HG03045 (cell line): ENCODE measurements at regions not wholly inside any gene's neighbourhood (a gene's known extent, or its start where the extent isn't known, plus 50 kb on each side); places are given as distances from the start of the nearest gene placed in this dataset.
"Not testable (repeated sequence)": the region's sequence is repeated elsewhere in the genome, so short reads cannot be mapped to it uniquely, and the experiment has no call there.

Source experiments
- ATAC-seq: cut with Tn5 transposase; IDR thresholded peaks from one replicate; pipeline ENCODE4 v1.9.1; 2021; ENCODE audit warnings: mild to moderate bottlenecking, moderate library complexity; ENCODE audit not compliant: unreplicated experiment

- no peak for ATAC-seq
These were observed 552.1 kb downstream of the PYDC2 start for GRCh38 chr3:192013110-192013509.

- no peak for ATAC-seq
These were observed 561.4 kb downstream of the PYDC2 start for GRCh38 chr3:192022412-192022811.

GRCh38 chr3:192024751-192025150 lies 563.8 kb downstream of the PYDC2 start:
- no peak for ATAC-seq

- no peak for ATAC-seq
These were observed 565.7 kb downstream of the PYDC2 start for GRCh38 chr3:192026661-192027060.

GRCh38 chr3:192031941-192032340 lies 571.0 kb downstream of the PYDC2 start:
- no peak for ATAC-seq

GRCh38 chr3:192033246-192033645 lies 572.3 kb downstream of the PYDC2 start:
- no peak for ATAC-seq

- ATAC-seq: no peak
These were observed 577.8 kb downstream of the PYDC2 start for GRCh38 chr3:192038726-192039125.

GRCh38 chr3:192039593-192039992 lies 578.6 kb downstream of the PYDC2 start:
- ATAC-seq: no peak

- ATAC-seq: no peak
These were observed 579.5 kb downstream of the PYDC2 start for GRCh38 chr3:192040282-192041043.

GRCh38 chr3:192042116-192042515 lies 581.2 kb downstream of the PYDC2 start:
- ATAC-seq: peak; percentile 99

- ATAC-seq: no peak
These were observed 593.9 kb downstream of the PYDC2 start for GRCh38 chr3:192054881-192055280.

- ATAC-seq: no peak
These were observed 595.0 kb downstream of the PYDC2 start for GRCh38 chr3:192055946-192056345.

- no peak for ATAC-seq
These were observed 596.3 kb downstream of the PYDC2 start for GRCh38 chr3:192057261-192057660.

- ATAC-seq: no peak
These were observed 599.3 kb downstream of the PYDC2 start for GRCh38 chr3:192060160-192060781.

GRCh38 chr3:192061426-192061825 lies 600.5 kb downstream of the PYDC2 start:
- ATAC-seq: no peak

GRCh38 chr3:192062186-192062585 lies 601.2 kb downstream of the PYDC2 start:
- no peak for ATAC-seq

GRCh38 chr3:192063570-192063969 lies 602.6 kb downstream of the PYDC2 start:
- ATAC-seq: peak; percentile 94

- ATAC-seq: no peak
These were observed 604.0 kb downstream of the PYDC2 start for GRCh38 chr3:192064959-192065358.

GRCh38 chr3:192066253-192066652 lies 605.3 kb downstream of the PYDC2 start:
- not testable (repeated sequence) for ATAC-seq

- ATAC-seq: peak; percentile 87
These were observed 607.7 kb downstream of the PYDC2 start for GRCh38 chr3:192068464-192069254.

- no peak for ATAC-seq
These were observed 617.0 kb downstream of the PYDC2 start for GRCh38 chr3:192077795-192078497.
